D721Med (cell line): ENCODE measurements at regions not wholly inside any gene's neighbourhood (a gene's known extent, or its start where the extent isn't known, plus 50 kb on each side); places are given as distances from the start of the nearest gene placed in this dataset.

ENCODE experiments used
- DNase-seq: peaks from one replicate; pipeline ENCODE4 v3.0.0; 2011; ENCODE audit warnings: low spot score; ENCODE audit not compliant: insufficient read length
- FAIRE-seq: peaks from 2 replicates; lab custom pipeline; 2011; peaks lifted over from hg19 to GRCh38; lab: Jason Lieb, UNC
- CTCF ChIP-seq: IDR thresholded peaks from 2 replicates; pipeline ENCODE4 v1.5.1; 2012; ENCODE audit warnings: mild to moderate bottlenecking, control low read depth; ENCODE audit not compliant: insufficient read depth; ENCODE audit errors: missing control alignments

- DNase-seq, result no peak
- no peak for FAIRE-seq
- TF ChIP-seq CTCF, result peak; percentile 80
Observed at GRCh38 chr20:22339091-22339881, 245.1 kb downstream of the FOXA2 start.

GRCh38 chr20:22338140-22338708, 246.1 kb downstream of the FOXA2 start:
- no peak for TF ChIP-seq CTCF
- FAIRE-seq (no peak), DNase-seq (no peak)

- no peak for TF ChIP-seq CTCF
- DNase-seq (no peak), FAIRE-seq (no peak)
Observed at GRCh38 chr20:22335210-22335609, 249.2 kb downstream of the FOXA2 start.

- TF ChIP-seq CTCF, result peak; percentile 54
- FAIRE-seq, result no peak
- no peak for DNase-seq
Observed at GRCh38 chr20:22333885-22334545, 250.4 kb downstream of the FOXA2 start.

GRCh38 chr20:22324505-22324904, 259.9 kb downstream of the FOXA2 start:
- FAIRE-seq (no peak), DNase-seq (no peak)
- TF ChIP-seq CTCF, result no peak

GRCh38 chr20:22322513-22322912, 261.9 kb downstream of the FOXA2 start:
- DNase-seq (no peak), FAIRE-seq (no peak)
- TF ChIP-seq CTCF, result no peak
